22Rv1 (cell line): ENCODE measurements at regions not wholly inside any gene's neighbourhood (a gene's known extent, or its start where the extent isn't known, plus 50 kb on each side); places are given as distances from the start of the nearest gene placed in this dataset.

ENCODE experiments used
- CTCF ChIP-seq: fragments of 450-650 bp; IDR thresholded peaks from 2 replicates; pipeline ENCODE4 v1.5.1; 2017; ENCODE audit warnings: mild to moderate bottlenecking
- ZFX ChIP-seq: fragments of 450-650 bp; IDR thresholded peaks from 2 replicates; pipeline ENCODE4 v1.6.1; 2017; ENCODE audit warnings: antibody characterized with exemption, borderline replicate concordance

DNA sequence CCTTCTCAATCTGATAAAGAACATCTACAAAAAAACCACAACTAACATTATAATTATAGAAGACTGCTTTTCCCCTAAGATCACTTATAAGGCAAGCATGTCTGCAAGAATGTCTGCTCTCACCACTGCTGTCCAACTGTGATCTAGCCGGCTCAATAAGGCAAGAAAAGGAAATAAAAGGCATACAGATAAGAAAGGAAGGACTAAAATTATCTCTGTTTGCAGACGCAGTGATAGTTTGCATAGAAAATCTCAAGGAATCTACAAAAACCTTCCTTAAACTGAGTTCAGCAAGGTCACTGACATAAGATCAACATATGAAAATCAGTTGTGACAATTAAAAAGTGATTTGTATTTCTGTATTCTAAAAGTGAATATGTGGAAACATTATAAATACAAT, 138.0 kb upstream of the EGLN3 start:
- TF ChIP-seq CTCF (no peak), ZFX (no peak)
